LNCAP (cell line): ENCODE measurements at regions not wholly inside any gene's neighbourhood (a gene's known extent, or its start where the extent isn't known, plus 50 kb on each side); places are given as distances from the start of the nearest gene placed in this dataset.

Experiments
- CTCF ChIP-seq: fragments of 450-650 bp; IDR thresholded peaks from 2 replicates; pipeline ENCODE4 v1.5.1; 2017; ENCODE audit warnings: mild to moderate bottlenecking

- TF ChIP-seq CTCF = no peak
These were observed 601.1 kb downstream of the TLR4 start for GRCh38 chr9:118305331-118305730.

GRCh38 chr9:118306801-118307200 is 602.6 kb downstream of the TLR4 start:
- no peak for TF ChIP-seq CTCF

- TF ChIP-seq CTCF = no peak
These were observed 609.8 kb downstream of the TLR4 start for GRCh38 chr9:118313965-118314364.

GRCh38 chr9:118316831-118317343 is 612.7 kb downstream of the TLR4 start:
- TF ChIP-seq CTCF = no peak

GRCh38 chr9:118318770-118319431 is 614.7 kb downstream of the TLR4 start:
- TF ChIP-seq CTCF = no peak

GRCh38 chr9:118321788-118322187 is 617.6 kb downstream of the TLR4 start:
- no peak for TF ChIP-seq CTCF

GRCh38 chr9:118324706-118325105 is 620.5 kb downstream of the TLR4 start:
- TF ChIP-seq CTCF = no peak

GRCh38 chr9:118325757-118326156 is 621.6 kb downstream of the TLR4 start:
- TF ChIP-seq CTCF = no peak
